ENCODE measurements at regions not wholly inside any gene's neighbourhood (a gene's known extent, or its start where the extent isn't known, plus 50 kb on each side); places are given as distances from the start of the nearest gene placed in this dataset.

DNA sequence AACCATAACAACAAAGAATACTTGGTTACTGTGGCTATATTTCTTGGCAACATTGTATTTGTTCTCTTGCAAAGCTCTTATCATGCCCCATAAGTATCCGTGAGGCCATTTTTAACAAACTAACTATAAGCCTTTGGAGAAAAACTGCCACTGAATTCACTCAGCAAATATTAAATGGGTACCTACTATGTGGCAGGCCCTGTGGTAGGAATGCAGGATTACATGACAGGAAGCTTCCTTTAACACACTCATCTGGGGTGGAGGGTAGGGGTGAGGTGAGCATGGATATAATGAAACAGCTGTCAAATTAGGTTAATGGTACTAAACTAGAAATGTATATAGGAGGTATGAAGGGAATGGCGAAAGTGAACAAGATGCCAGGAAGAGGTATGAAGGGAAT is 504.8 kb downstream of the MEI4 start:
- no peak for TF ChIP-seq EZH2 (IDR thresholded peaks at IDR 0.05)
- no peak for TF ChIP-seq POLR2AphosphoS5 (IDR thresholded peaks at IDR 0.05; ENCODE audit: borderline replicate concordance, low read depth, low read length)
